ENCODE measurements at regions not wholly inside any gene's neighbourhood (a gene's known extent, or its start where the extent isn't known, plus 50 kb on each side); places are given as distances from the start of the nearest gene placed in this dataset.
A peak's percentile ranks its signal among the peaks of the same experiment; 100 is the strongest.

DNA sequence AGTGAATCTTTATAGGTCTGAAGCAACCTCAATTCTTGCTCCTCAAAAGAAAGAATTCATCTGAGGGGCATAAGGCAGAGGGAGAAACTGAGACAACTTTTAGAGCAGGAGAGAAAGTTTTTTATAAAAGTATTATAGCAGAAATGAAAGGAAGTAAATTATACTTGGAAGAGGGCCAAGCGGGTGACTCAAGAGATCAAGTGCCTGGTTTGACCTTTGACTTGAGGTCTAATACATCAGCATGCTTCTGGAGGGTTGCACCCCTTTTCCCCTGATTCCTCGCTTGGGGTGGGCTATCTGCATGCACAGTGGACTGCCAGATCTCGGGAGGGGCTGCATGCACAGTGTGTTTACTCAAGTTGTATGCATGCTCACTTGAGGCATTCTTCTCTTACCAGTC is 268.5 kb upstream of the LRATD1 start:
- no peak for DNase-seq

DNA sequence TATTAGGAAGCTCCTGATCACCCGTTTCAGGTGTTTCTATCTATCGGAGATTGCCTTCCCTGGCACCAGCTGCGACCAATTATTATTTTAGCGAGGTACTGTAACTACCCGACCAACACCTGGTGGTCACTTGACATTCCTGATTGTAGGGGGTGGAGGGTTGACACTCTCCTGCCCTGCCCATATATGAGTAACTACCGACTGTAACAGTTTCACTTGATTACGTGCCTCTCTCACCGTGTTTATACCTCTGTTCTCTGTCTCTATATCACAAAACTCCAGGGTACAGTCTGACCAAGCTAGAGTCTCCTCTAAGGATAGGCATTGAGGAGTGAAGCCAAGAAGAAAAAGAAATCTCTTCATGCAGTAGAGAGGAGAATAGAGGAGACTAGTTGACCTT is 268.0 kb upstream of the LRATD1 start:
- no peak for DNase-seq

- DNase-seq, result peak; percentile 46
Measured at GRCh38 chr2:14385043-14385442, 247.5 kb upstream of the LRATD1 start.

- DNase-seq, result no peak
Measured at GRCh38 chr2:14387332-14387731, 245.2 kb upstream of the LRATD1 start.

- no peak for DNase-seq
Measured at GRCh38 chr2:14388724-14389123, 243.8 kb upstream of the LRATD1 start.

GRCh38 chr2:14396533-14397083 is 235.9 kb upstream of the LRATD1 start:
- no peak for DNase-seq

- no peak for DNase-seq
Measured at GRCh38 chr2:14398641-14399040, 233.9 kb upstream of the LRATD1 start.

- DNase-seq, result no peak
Measured at GRCh38 chr2:14401873-14402272, 230.6 kb upstream of the LRATD1 start.

DNA sequence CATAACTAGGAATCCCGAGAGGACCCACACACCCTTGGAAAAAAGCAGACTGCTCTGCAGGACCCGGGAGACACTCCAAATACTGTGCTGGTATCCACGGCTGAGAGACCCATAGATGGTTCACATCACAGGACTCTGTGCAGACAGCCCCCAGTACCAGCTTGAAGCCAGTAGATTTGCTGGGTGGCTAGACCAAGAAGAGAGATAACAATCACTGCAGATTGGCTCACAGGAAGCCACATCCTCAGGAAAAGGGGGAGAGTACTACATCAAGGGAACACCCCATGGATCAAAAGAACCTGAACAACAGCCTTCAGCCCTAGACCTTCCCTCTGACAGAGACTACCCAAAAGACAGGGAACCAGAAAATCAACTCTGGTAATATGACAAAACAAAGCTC is 223.8 kb upstream of the LRATD1 start:
- DNase-seq, result no peak

- DNase-seq, result peak; percentile 35
Measured at GRCh38 chr2:14417551-14417950, 215.0 kb upstream of the LRATD1 start.

DNA sequence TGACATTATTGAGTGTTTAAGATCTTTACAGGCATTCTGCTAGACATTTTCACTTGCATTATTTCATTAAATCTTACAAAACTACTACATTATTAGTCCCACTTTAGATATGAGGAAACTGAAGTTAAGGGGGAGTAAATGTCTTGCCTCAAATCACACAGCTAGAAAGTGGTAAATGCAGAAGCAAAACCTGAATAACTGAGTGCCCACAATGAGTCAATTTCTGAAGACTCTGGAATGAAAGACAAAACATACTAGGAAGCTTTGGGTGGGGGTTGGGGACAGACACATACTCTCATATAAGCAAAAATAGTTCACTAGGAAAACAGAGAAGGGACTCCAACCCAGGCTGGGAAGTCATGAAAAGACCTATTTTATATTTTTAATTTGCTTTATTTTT is 214.4 kb upstream of the LRATD1 start:
- peak; percentile 73 for DNase-seq

- DNase-seq, result peak; percentile 67
Measured at GRCh38 chr2:14420851-14421250, 211.7 kb upstream of the LRATD1 start.

DNA sequence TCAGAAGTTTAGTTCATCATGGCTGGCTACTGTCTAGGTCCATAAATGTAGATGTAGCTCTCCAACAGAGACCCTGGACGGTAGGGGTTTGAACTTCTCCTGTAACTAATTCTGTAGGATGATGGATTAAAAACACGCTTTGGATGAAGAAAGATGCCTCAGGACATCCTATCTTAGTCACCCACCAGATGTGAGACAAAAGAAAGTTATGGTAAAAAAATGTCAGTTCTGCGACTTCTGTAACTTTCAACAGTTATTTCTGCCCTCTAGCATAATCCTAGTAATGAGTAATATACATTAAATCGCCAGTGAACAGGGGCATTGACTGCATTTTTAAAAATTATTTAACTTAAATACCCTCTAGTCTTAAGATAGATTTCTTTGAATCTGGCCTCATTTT is 210.1 kb upstream of the LRATD1 start:
- DNase-seq, result peak; percentile 6

DNA sequence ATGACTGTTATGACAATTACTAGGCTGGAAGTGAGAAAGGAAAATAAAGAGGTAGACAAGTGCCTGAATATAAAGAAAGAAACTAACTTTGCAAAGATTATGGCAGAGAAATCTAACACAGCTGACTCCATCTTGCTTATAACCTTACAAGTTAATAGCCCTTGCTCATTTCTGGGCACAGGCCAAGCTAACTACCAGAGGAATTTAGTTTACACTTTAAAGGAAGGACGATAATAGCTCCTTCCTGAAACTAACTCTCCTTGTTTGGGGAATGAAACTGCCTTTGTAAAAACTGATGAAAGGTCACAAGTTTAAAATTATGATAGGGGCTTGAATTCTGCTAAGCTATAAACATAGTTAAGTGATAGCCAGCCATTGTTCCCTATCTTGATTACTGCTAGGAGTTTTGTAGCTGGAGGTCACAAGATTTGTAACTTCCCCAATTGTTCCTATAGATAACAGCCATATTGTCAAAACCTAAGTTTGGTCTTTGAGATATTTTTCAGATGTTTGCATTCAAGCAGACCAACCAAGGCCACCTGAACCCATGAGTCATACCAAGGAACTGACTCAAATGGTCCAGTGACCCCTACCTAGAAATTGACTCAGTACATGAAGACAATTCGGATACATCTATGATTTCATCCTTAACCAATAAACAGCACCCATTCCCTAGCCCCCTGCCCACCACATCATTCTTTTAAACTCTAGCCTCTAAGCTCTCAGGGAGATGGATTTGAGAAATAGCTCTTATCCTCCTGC is 209.2 kb upstream of the LRATD1 start:
- DNase-seq, result no peak

DNA sequence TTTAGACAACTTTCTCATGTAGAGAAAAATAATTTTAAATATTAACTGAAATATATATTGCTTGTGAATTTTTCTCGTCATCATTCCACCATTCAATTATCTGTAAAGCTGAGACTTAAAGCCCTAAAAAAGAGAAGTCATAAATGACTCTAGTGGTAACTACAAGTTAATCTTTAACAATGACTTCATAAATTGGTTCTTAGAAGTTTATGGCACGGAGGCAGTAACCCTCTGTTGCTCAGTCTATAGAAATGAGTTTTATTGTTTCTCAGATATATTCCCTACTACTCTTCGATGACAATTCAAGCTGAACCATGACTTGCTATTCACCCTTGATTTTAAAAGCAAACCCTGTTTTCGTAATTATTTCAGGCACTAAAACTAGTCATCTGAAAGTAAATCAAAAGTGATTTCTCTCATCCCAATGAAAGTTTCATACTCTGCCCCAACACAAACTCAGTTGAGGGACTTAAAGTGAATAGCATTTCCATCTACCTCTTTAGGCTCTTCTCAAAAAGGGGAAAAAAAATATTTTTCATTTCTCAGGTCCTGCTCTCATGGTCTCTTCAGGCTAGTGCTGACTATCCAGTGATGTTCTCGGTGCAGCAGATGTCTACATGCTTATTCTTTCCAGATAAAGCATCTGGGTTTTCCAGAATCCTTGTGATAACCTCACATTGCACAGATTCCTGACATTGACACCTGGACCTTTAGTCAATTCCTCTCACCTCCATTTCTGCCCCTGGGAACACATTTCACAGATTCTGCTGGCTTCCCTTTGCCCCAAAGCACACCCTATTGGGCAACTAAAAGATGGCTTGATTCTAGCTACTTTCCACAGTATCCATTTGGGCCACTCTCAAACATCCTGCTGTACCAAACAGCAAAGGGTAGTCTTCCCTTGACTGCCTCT is 207.8 kb upstream of the LRATD1 start:
- no peak for DNase-seq

- no peak for DNase-seq
Measured at GRCh38 chr2:14425869-14426268, 206.6 kb upstream of the LRATD1 start.

- peak; percentile 77 for DNase-seq
Measured at GRCh38 chr2:14428056-14428455, 204.5 kb upstream of the LRATD1 start.

GRCh38 chr2:14433946-14434495 is 198.5 kb upstream of the LRATD1 start:
- DNase-seq, result no peak

- no peak for DNase-seq
Measured at GRCh38 chr2:14445670-14446069, 186.8 kb upstream of the LRATD1 start.

GRCh38 chr2:14448340-14448739 is 184.2 kb upstream of the LRATD1 start:
- no peak for DNase-seq

DNA sequence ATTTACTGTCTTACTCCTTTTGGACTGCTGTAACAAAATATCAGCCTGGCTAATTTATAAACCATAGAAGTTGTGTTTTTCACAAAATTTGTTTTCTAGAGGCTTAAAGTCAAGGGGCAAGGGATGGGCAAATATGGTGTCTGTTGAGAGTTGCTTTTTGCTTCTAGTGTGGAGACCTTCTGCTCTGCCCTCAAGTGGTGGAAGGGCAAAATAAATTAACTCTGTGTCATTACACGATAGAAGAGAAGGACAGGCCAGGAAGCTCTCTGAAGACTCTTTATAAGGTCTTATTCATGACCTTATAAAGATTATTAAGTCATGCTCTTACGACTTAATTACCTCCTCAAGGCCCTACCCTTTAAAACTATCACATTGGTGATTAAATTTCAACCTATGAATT is 181.2 kb upstream of the LRATD1 start:
- no peak for DNase-seq

DNA sequence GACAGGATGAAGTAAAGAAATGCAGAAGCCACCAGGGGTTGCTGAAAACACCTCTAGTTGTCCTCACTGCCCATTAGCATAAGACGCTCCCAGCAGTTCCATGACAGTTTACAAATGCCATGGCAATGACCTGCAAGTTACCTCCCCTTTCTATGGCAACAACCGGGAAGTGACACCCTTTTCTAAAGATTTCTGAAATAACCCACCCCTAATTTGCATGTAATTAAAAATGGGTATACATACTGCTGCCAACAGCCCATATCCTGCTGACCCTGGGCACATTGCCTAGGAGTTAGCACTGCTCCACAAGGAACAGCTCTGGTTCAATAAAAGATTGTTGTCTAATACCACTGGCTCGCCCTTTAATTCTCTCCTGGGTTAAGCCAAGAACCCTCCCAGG is 178.3 kb upstream of the LRATD1 start:
- no peak for DNase-seq

DNA sequence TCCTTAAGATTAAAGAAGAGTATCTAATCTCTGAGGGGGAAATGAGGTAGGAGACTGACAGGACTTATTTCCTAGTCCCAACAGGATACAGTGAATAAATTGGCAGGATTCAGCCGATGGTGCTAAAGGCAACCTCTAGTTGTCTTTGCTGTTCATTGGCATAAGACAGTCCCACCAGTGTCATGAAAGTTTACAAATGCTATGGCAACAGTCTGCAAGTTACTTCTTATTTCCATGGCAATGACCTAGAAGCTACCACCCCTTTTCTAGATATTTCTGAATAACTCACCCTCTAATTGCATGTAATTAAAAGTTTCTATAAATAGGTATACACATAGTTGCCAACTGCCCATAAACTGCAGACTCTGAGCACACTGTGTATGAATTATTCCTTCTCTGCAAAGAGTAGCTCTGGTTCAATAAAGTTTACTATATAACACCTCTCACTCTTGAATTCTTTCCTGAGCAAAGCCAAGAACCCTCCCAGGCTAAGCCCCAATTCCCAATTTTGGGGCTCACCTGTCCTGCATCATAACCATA is 172.7 kb upstream of the LRATD1 start:
- no peak for DNase-seq

Data from fibroblast of skin of abdomen (primary cell).